ENCODE measurements at regions not wholly inside any gene's neighbourhood (a gene's known extent, or its start where the extent isn't known, plus 50 kb on each side); places are given as distances from the start of the nearest gene placed in this dataset.

DNA sequence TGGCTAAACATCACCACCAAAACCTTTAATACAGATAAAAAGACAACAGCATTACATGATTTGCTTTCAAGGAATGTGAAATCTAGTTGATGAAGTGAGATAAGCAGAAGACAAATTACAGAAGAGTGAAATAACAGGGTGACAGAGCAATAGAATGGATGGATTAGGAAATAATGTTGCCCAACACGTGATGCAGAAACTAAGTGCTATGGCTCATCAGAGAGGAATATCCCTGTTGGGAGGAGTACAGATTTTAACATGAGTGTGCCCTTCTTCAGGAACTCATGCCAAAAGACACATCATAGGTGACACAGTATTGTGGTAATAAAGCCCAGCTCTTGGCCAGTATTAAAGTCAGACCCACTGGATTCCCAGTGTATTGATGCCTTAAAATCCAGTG is 176.6 kb upstream of the RAG2 start:
- DNase-seq (ENCODE audit: low read depth, low spot score) = no peak
- no peak for ATAC-seq
- Histone ChIP-seq H3K9me3 (replicated peaks; ENCODE audit: control insufficient read depth, insufficient read depth, low read length) (no peaks in the 10 kb centered on the region), H3K9ac (ENCODE audit: control insufficient read depth, insufficient read depth, low read length) (no peak overlapping the region), H2AFZ (ENCODE audit: control insufficient read depth, low read depth, low read length) (no peak overlapping the region), H3K4me2 (ENCODE audit: control insufficient read depth, insufficient read depth) (no peak overlapping the region), H3K4me1 (ENCODE audit: control insufficient read depth, insufficient read depth, low read length) (no peaks in the 10 kb centered on the region), H3K36me3 (ENCODE audit: control insufficient read depth in 2 of 2, insufficient read depth in 2 of 2, low read length in 1 of 2) (no peaks in the 10 kb centered on the region), H4K20me1 (ENCODE audit: control insufficient read depth, insufficient read depth) (no peaks in the 10 kb centered on the region), H3K4me3 (no peak overlapping the region), H3K27ac (ENCODE audit: control insufficient read depth, insufficient read depth) (no peak overlapping the region), H3K27me3 (replicated peaks in 1 of 2; ENCODE audit: control insufficient read depth in 2 of 2, insufficient read depth in 2 of 2, low read length in 1 of 2) (no peaks in the 10 kb centered on the region; a peak in 1 of 4 replicates), H3K79me2 (ENCODE audit: control insufficient read depth, insufficient read depth, low read length) (no peaks in the 10 kb centered on the region)
- intact Hi-C loops (cut with micrococcal nuclease; ENCODE audit: unreplicated experiment) (no loop called here), in situ Hi-C loops (cut with MboI) (no loop called here)
- TF ChIP-seq SUZ12 (IDR thresholded peaks at IDR 0.05; ENCODE audit: unreplicated experiment) = no peak
- TF ChIP-seq ASH2L (IDR thresholded peaks at IDR 0.05; ENCODE audit: borderline replicate concordance, low read depth) = no peak
- no peak for TF ChIP-seq IKZF2 (IDR thresholded peaks at IDR 0.05)
- 5% methylated on average over 1 of the region's 1 CpG for WGBS (ENCODE audit: insufficient coverage, insufficient replicate concordance, low lambda C conversion rate, missing lambda C conversion rate)
- FAIRE-seq = no peak
- no TSS peak for BruUV-seq (replicated peaks)
- CTCF ChIA-PET = interaction anchor here (1.2 kb wide), 1 partner anchor 28 kb away, joined by 3 read pairs; no protein-coding TSS in a partner anchor
- POLR2A ChIA-PET = no interaction called here
- SMC1A ChIA-PET (ENCODE audit: uncharacterized antibody, unreplicated experiment) = no interaction called here
- RAD21 ChIA-PET (ENCODE audit: unreplicated experiment) = no interaction called here

DNA sequence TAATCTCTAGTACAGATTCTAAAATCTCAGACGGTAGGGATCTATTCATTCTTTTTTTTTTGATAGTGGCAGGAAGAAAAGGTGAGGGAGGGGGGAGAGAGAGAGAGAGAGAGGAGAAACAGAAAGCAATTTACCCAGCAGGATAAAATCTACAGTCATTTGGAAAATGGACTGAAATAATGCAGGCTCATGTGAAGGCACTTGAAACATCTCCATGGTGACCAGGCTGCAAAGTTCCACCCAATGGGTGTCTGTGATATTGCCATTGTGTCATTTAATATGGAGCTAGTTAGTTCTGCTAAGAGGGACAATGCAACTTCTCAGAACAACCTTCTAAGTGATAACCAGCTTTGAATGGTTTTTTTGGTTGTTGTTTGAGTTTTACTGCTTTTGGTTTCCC is 165.2 kb upstream of the RAG2 start:
- H4K20me1 ChIP-seq (ENCODE audit: control insufficient read depth, insufficient read depth) = no peaks in the 10 kb centered on the region
- ChIA-PET SMC1A (ENCODE audit: uncharacterized antibody, unreplicated experiment) (no interaction called here), CTCF (interaction anchor here (0.5 to 2.0 kb wide), 2 partner anchors 16 to 1639 kb away, joined by 4 to 15 read pairs; no protein-coding TSS in a partner anchor)
- TF ChIP-seq BMI1 (IDR thresholded peaks at IDR 0.05; ENCODE audit: borderline replicate concordance) = no peak
- no peak for TF ChIP-seq EGR1 (IDR thresholded peaks at IDR 0.05; ENCODE audit: borderline replicate concordance in 1 of 2, low read depth in 2 of 2, low read length in 2 of 2)
- no peak for TF ChIP-seq ZBED1 (IDR thresholded peaks at IDR 0.05; ENCODE audit: borderline replicate concordance)
- TF ChIP-seq ZNF24 (IDR thresholded peaks at IDR 0.05) = no peak
- TF ChIP-seq BRCA1 (IDR thresholded peaks at IDR 0.05; ENCODE audit: low read depth, low read length) = no peak
- TF ChIP-seq ZZZ3 (IDR thresholded peaks at IDR 0.05; ENCODE audit: control insufficient read depth, insufficient read length, low read depth) = no peak
- no peak for TF ChIP-seq MXI1 (IDR thresholded peaks at IDR 0.05; ENCODE audit: low read depth, low read length)
- TF ChIP-seq, protein P1, sequence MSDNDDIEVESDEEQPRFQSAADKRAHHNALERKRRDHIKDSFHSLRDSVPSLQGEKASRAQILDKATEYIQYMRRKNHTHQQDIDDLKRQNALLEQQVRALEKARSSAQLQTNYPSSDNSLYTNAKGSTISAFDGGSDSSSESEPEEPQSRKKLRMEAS (IDR thresholded peaks at IDR 0.05; ENCODE audit: low read depth, low read length) = no peak
- TF ChIP-seq SREBF2 (IDR thresholded peaks at IDR 0.05; ENCODE audit: low read length) = no peak
- no peak for TF ChIP-seq ESRRA (IDR thresholded peaks at IDR 0.05; ENCODE audit: low read length)
- TF ChIP-seq CBX3 (IDR thresholded peaks at IDR 0.05; ENCODE audit: borderline replicate concordance, low read depth) = no peak
- no peak for TF ChIP-seq YY1 (IDR thresholded peaks at IDR 0.05; ENCODE audit: low read depth, low read length)
- no peak for TF ChIP-seq MEF2A (IDR thresholded peaks at IDR 0.05; ENCODE audit: insufficient read depth, low read depth, low read length)
- no peak for TF ChIP-seq KDM1A (IDR thresholded peaks at IDR 0.05; ENCODE audit: borderline replicate concordance)
- no peak for TF ChIP-seq GATAD2B (conservative IDR thresholded peaks at IDR 0.05; ENCODE audit: low read depth)
- TF ChIP-seq KLF5 (IDR thresholded peaks at IDR 0.05; ENCODE audit: partially characterized antibody) = no peak
- TF ChIP-seq HDAC2 (IDR thresholded peaks at IDR 0.05) = no peak
- TF ChIP-seq, protein P2, sequence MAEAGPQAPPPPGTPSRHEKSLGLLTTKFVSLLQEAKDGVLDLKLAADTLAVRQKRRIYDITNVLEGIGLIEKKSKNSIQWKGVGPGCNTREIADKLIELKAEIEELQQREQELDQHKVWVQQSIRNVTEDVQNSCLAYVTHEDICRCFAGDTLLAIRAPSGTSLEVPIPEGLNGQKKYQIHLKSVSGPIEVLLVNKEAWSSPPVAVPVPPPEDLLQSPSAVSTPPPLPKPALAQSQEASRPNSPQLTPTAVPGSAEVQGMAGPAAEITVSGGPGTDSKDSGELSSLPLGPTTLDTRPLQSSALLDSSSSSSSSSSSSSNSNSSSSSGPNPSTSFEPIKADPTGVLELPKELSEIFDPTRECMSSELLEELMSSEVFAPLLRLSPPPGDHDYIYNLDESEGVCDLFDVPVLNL (IDR thresholded peaks at IDR 0.05; ENCODE audit: low read depth, low read length) = no peak

More for the DNA sequence above, 165.2 kb upstream of the RAG2 start:
- in situ Hi-C loops (cut with MboI) (no loop called here), intact Hi-C loops (cut with micrococcal nuclease; ENCODE audit: unreplicated experiment) (no loop called here)
- POLR2A ChIA-PET = no interaction called here
- no peak for FAIRE-seq
- H3K9ac ChIP-seq (ENCODE audit: control insufficient read depth, insufficient read depth, low read length) = no peak overlapping the region
- no peaks in the 10 kb centered on the region for H3K9me3 ChIP-seq (replicated peaks; ENCODE audit: control insufficient read depth, insufficient read depth, low read length)
- no peaks in the 10 kb centered on the region for H3K79me2 ChIP-seq (ENCODE audit: control insufficient read depth, insufficient read depth, low read length)
- H3K36me3 ChIP-seq (ENCODE audit: control insufficient read depth in 2 of 2, insufficient read depth in 2 of 2, low read length in 1 of 2) = no peaks in the 10 kb centered on the region
- WGBS (ENCODE audit: insufficient coverage, insufficient replicate concordance, low lambda C conversion rate, missing lambda C conversion rate) = 0% methylated on average over 1 of the region's 1 CpG
- RAD21 ChIA-PET (ENCODE audit: unreplicated experiment) = no interaction called here
- H3K4me3 ChIP-seq = no peak overlapping the region
- no peaks in the 10 kb centered on the region for H3K27me3 ChIP-seq (replicated peaks in 1 of 2; ENCODE audit: control insufficient read depth in 2 of 2, insufficient read depth in 2 of 2, low read length in 1 of 2)
- H3K27ac ChIP-seq (ENCODE audit: control insufficient read depth, insufficient read depth) = no peak overlapping the region
- no peaks in the 10 kb centered on the region for H3K4me1 ChIP-seq (ENCODE audit: control insufficient read depth, insufficient read depth, low read length)
- ATAC-seq = peak; percentile 52
- peak overlapping the region; percentile 17; the same call in 1 of the 2 replicates for H3K4me2 ChIP-seq (ENCODE audit: control insufficient read depth, insufficient read depth)
- DNase-seq (ENCODE audit: low read depth, low spot score) = no peak
- BruUV-seq (replicated peaks) = no TSS peak
- peak overlapping the region; percentile 28 for H2AFZ ChIP-seq (ENCODE audit: control insufficient read depth, low read depth, low read length)

All from GM12878 (cell line).